GM12873 (cell line): ENCODE measurements at regions not wholly inside any gene's neighbourhood (a gene's known extent, or its start where the extent isn't known, plus 50 kb on each side); places are given as distances from the start of the nearest gene placed in this dataset.

ENCODE experiments used
- TF ChIP-seq, protein P1 (sequence below): IDR thresholded peaks from 2 replicates; pipeline ENCODE4 v1.5.1; 2012; ENCODE audit warnings: low read depth, mild to moderate bottlenecking, moderate library complexity, low read length, control low read depth; ENCODE audit not compliant: insufficient read depth; ENCODE audit errors: missing control alignments

DNA sequence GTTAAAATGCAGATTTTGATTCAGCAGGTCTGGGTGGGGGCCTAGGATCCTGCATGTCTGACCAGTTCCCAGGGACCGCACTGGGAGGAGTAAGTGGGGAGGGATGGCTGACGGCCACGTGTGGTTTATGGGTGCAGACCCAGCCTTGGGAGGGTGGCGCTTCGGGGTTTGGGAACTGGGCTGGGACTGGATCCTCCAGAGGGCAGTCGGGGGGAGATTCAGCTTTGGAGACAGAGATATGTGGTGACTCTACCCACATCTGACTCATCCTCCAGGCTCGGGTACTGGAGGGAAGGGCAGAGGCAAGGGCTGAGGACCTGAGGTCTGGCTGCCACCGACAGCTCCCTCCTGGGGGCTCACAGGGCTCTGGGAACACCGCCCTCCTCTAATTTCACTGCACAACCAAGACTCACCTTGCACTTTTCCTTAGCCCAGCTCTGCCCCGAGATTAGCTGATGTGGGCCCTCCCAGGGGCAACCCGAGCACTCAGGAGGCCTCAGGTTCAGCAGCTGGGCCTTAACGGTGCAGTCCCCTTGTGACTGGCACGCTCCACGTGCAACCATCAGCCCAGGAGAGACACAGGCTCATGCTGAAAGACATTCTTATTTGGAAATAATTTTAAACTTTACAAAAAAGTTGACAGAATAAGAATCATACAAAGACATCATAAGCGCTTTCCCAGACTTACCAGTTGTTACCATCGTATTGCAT is 172.8 kb upstream of the PMEPA1 start:
- TF ChIP-seq, protein P1, sequence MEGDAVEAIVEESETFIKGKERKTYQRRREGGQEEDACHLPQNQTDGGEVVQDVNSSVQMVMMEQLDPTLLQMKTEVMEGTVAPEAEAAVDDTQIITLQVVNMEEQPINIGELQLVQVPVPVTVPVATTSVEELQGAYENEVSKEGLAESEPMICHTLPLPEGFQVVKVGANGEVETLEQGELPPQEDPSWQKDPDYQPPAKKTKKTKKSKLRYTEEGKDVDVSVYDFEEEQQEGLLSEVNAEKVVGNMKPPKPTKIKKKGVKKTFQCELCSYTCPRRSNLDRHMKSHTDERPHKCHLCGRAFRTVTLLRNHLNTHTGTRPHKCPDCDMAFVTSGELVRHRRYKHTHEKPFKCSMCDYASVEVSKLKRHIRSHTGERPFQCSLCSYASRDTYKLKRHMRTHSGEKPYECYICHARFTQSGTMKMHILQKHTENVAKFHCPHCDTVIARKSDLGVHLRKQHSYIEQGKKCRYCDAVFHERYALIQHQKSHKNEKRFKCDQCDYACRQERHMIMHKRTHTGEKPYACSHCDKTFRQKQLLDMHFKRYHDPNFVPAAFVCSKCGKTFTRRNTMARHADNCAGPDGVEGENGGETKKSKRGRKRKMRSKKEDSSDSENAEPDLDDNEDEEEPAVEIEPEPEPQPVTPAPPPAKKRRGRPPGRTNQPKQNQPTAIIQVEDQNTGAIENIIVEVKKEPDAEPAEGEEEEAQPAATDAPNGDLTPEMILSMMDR, result no peak

- TF ChIP-seq, protein P1, result no peak
Measured at GRCh38 chr20:57881466-57882385, 171.9 kb upstream of the PMEPA1 start.

GRCh38 chr20:57880571-57880892 is 170.7 kb upstream of the PMEPA1 start:
- TF ChIP-seq, protein P1, result no peak

GRCh38 chr20:57879779-57880570 is 170.2 kb upstream of the PMEPA1 start:
- TF ChIP-seq, protein P1, result no peak

DNA sequence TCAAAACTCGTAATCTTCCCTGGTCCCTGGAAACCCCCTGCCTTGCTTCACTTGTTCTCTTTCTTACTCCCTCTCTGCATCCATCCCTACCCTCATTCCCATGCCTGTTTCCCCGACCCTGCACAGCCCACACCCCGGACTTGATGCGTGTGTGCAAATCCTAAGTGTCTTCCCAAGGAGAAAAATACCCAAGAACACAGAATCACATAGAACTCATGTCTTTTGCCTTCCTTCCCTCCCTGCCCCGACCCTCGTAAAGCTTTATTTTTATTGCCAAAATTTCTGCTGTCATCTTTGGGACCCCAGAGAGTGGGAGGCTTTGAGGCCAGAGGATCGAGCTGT is 169.6 kb upstream of the PMEPA1 start:
- TF ChIP-seq, protein P1, result no peak

- TF ChIP-seq, protein P1, result no peak
Measured at GRCh38 chr20:57878786-57879424, 169.1 kb upstream of the PMEPA1 start.
